ENCODE measurements at regions not wholly inside any gene's neighbourhood (a gene's known extent, or its start where the extent isn't known, plus 50 kb on each side); places are given as distances from the start of the nearest gene placed in this dataset.

DNA sequence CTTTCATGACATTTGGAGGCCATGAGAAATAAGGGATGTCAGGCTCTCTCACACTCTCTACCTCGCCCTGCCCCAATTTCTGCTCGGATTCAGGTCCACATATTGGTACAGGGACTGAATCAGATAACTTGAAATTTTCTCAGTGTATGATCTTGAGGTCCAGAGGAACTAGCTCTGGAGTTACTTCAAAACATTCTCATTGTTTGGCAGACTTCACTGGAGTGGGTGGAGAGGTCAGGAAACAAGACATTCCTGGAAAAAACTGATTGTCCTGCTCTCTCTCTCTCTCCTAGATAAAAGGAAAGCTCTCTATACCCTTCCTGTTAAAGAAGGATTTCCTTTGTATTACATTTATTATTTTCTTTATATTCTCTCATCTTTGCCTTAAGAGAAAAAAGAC, 428.1 kb upstream of the DACH1 start:
- TF ChIP-seq, protein P1, sequence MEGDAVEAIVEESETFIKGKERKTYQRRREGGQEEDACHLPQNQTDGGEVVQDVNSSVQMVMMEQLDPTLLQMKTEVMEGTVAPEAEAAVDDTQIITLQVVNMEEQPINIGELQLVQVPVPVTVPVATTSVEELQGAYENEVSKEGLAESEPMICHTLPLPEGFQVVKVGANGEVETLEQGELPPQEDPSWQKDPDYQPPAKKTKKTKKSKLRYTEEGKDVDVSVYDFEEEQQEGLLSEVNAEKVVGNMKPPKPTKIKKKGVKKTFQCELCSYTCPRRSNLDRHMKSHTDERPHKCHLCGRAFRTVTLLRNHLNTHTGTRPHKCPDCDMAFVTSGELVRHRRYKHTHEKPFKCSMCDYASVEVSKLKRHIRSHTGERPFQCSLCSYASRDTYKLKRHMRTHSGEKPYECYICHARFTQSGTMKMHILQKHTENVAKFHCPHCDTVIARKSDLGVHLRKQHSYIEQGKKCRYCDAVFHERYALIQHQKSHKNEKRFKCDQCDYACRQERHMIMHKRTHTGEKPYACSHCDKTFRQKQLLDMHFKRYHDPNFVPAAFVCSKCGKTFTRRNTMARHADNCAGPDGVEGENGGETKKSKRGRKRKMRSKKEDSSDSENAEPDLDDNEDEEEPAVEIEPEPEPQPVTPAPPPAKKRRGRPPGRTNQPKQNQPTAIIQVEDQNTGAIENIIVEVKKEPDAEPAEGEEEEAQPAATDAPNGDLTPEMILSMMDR (IDR thresholded peaks at IDR 0.05): no peak
- no peak for TF ChIP-seq EP300 (IDR thresholded peaks at IDR 0.05)
- TF ChIP-seq POLR2A (IDR thresholded peaks at IDR 0.05): no peak

All from ovary (tissue), 3 donors.